ENCODE measurements at regions not wholly inside any gene's neighbourhood (a gene's known extent, or its start where the extent isn't known, plus 50 kb on each side); places are given as distances from the start of the nearest gene placed in this dataset.
"Not testable (repeated sequence)": the region's sequence is repeated elsewhere in the genome, so short reads cannot be mapped to it uniquely, and the experiment has no call there.

DNA sequence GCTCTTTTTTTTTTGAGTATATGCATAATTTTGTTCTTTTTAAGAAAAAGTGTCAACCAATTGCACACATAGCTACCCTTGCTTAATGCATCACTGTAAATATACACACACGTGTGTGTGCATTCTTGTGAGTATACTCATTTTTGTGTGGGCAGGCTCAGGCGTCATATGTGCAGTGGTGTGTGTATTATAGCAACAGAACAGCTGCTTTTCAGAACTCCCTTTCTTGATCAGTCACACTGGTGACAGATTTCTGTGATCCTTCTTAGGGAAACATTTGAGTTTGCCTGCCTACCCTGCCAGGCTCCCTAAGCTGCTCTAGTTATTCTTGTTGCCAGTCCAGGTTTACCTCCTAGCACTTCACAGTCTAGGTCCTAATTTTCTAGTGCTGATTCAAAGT lies 287.0 kb upstream of the SEMA6A start:
- H3K4me1 ChIP-seq (ENCODE audit: insufficient read depth, insufficient read length), result peaks cover 4% of the 10 kb centered on the region
- H3K4me3 ChIP-seq (ENCODE audit: insufficient read length, low read depth), result no peak overlapping the region

DNA sequence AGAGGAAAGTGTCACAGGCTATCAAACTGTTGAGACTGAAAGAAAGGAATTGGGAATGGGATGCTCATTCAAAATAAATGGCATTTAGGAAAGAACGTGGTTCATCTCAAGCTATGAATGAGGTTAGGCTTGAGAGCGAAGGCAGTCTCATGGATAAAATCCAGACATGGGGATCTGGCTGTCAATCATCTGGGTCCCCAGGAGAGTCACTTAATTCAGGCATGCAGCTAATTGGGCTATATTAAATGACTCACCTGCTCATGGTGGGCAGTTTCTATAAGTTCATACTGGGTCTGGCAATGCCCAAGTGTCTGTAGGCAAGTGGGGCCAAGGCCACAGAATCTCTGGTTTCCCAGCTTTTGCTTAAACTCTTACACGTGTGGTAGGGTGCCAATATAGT lies 286.5 kb upstream of the SEMA6A start:
- Histone ChIP-seq H3K9me3 (ENCODE audit: insufficient read depth, low read length) (no peaks in the 10 kb centered on the region), H3K4me3 (ENCODE audit: insufficient read length, low read depth) (no peak overlapping the region), H3K4me1 (ENCODE audit: insufficient read depth, insufficient read length) (peaks cover 3% of the 10 kb centered on the region), H3K27me3 (ENCODE audit: insufficient read depth, insufficient read length) (no peaks in the 10 kb centered on the region), H3K36me3 (ENCODE audit: insufficient read depth, insufficient read length, low read length) (no peaks in the 10 kb centered on the region), H3K9ac (ENCODE audit: insufficient read length, low read depth) (no peak overlapping the region)
- DNase-seq (ENCODE audit: low read depth, low spot score), result no peak
- TF ChIP-seq YY1 (IDR thresholded peaks at IDR 0.05; ENCODE audit: insufficient read depth, insufficient read length) (no peak), ZNF274 (IDR thresholded peaks at IDR 0.05; ENCODE audit: low read depth, low read length) (no peak), SUZ12 (IDR thresholded peaks at IDR 0.05; ENCODE audit: extremely low read depth, insufficient read depth, insufficient read length) (no peak)

More for the DNA sequence above, 287.0 kb upstream of the SEMA6A start:
- H3K9ac ChIP-seq (ENCODE audit: insufficient read length, low read depth), result no peak overlapping the region
- no peaks in the 10 kb centered on the region for H3K9me3 ChIP-seq (ENCODE audit: insufficient read depth, low read length)
- no peaks in the 10 kb centered on the region for H3K27me3 ChIP-seq (ENCODE audit: insufficient read depth, insufficient read length)
- DNase-seq (ENCODE audit: low read depth, low spot score), result no peak
- H3K36me3 ChIP-seq (ENCODE audit: insufficient read depth, insufficient read length, low read length), result no peaks in the 10 kb centered on the region
- TF ChIP-seq SUZ12 (IDR thresholded peaks at IDR 0.05; ENCODE audit: extremely low read depth, insufficient read depth, insufficient read length) (no peak), YY1 (IDR thresholded peaks at IDR 0.05; ENCODE audit: insufficient read depth, insufficient read length) (no peak), ZNF274 (IDR thresholded peaks at IDR 0.05; ENCODE audit: low read depth, low read length) (no peak)

DNA sequence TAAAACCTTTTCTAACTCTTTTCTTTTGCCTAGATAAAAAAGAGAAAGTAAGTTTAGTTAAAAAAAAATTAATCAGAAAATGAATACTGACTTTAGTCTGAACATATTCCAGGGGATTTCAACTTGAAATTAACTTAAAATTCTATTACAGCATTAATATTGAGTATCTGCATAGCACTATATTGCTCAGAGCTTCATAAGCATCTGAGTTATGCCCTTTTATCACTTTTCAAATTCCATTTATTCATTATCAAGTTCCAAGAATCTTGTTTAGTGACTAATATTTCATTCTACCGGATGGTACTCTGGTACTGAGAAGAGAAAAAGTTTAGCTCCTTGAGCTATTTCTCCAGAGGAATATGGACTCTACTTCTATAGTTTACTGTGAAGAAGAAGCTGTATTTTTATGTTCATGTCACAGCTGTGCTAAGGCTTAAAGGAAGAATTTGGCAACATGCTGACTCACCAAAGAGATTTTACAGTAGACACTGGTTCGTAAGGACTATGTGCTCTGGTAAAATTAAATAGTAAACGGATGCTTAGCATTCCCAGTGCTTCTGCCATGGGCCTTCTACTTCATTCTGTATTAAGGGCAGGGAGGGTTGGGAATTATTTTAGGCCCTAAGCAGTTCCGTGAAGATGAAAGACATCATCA lies 285.2 kb upstream of the SEMA6A start:
- Histone ChIP-seq H3K4me1 (ENCODE audit: insufficient read depth, insufficient read length) (no peaks in the 10 kb centered on the region), H3K27me3 (ENCODE audit: insufficient read depth, insufficient read length) (no peaks in the 10 kb centered on the region), H3K36me3 (ENCODE audit: insufficient read depth, insufficient read length, low read length) (no peaks in the 10 kb centered on the region), H3K9ac (ENCODE audit: insufficient read length, low read depth) (no peak overlapping the region), H3K9me3 (ENCODE audit: insufficient read depth, low read length) (no peaks in the 10 kb centered on the region), H3K4me3 (ENCODE audit: insufficient read length, low read depth) (no peak overlapping the region)
- no peak for TF ChIP-seq SUZ12 (IDR thresholded peaks at IDR 0.05; ENCODE audit: extremely low read depth, insufficient read depth, insufficient read length)
- no peak for TF ChIP-seq ZNF274 (IDR thresholded peaks at IDR 0.05; ENCODE audit: low read depth, low read length)
- no peak for TF ChIP-seq YY1 (IDR thresholded peaks at IDR 0.05; ENCODE audit: insufficient read depth, insufficient read length)
- no peak for DNase-seq (ENCODE audit: low read depth, low spot score)

DNA sequence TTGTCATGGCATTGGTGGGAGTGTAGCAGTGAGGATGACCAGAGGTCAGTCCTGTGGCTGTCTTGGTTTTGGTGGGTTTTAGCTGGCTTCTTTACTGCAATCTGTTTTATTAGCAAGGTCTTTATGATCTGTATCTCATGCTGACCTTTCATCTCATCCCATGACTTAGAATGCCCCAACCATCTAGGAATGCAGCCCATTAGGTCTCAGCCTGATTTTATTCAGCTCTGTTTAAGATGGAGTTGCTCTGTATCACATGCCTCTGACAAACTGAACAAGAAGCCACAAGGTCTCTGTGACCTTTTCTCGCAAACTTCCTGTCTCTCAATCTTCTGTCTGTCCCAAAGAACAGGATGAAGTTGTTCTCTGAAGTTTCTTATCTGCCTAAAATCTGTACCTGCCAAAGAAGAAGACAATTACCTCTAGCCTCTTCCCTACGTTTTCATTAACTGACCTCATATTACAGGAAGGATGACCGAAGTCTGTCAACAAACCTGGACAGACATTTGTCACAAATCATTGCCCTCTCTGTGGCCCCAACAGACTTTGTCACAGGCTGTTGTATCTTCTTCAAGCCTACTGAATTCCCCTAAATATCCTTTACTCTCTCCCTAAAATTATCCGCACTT lies 284.2 kb upstream of the SEMA6A start:
- Histone ChIP-seq H3K4me3 (ENCODE audit: insufficient read length, low read depth) (no peak overlapping the region), H3K36me3 (ENCODE audit: insufficient read depth, insufficient read length, low read length) (no peaks in the 10 kb centered on the region), H3K9ac (ENCODE audit: insufficient read length, low read depth) (no peak overlapping the region), H3K4me1 (ENCODE audit: insufficient read depth, insufficient read length) (no peaks in the 10 kb centered on the region), H3K27me3 (ENCODE audit: insufficient read depth, insufficient read length) (no peaks in the 10 kb centered on the region), H3K9me3 (ENCODE audit: insufficient read depth, low read length) (no peaks in the 10 kb centered on the region)
- TF ChIP-seq ZNF274 (IDR thresholded peaks at IDR 0.05; ENCODE audit: low read depth, low read length) (no peak), SUZ12 (IDR thresholded peaks at IDR 0.05; ENCODE audit: extremely low read depth, insufficient read depth, insufficient read length) (no peak), YY1 (IDR thresholded peaks at IDR 0.05; ENCODE audit: insufficient read depth, insufficient read length) (no peak)
- DNase-seq (ENCODE audit: low read depth, low spot score), result no peak

DNA sequence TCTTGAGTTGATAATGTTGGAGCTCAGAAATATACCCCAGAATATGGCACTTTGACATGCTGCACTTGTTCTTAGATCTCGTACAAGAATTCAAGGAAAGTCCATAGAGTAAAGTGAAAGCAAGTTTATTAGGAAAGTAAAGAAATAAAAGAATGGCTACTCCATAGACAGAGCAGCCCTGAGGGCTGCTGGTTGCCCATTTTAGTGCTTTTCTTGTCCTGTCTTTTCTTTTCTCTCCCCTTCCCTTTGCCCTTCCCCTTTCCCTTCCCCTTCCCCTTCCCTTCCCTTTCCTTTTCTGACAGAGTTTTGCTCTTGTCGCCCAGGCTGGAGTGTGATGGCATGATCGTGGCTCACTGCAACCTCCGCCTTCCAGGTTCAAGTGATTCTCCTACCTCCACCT lies 283.4 kb upstream of the SEMA6A start:
- not testable (repeated sequence) for DNase-seq (ENCODE audit: low read depth, low spot score); H3K27me3 ChIP-seq (ENCODE audit: insufficient read depth, insufficient read length); H3K9ac ChIP-seq (ENCODE audit: insufficient read length, low read depth); H3K36me3 ChIP-seq (ENCODE audit: insufficient read depth, insufficient read length, low read length); H3K9me3 ChIP-seq (ENCODE audit: insufficient read depth, low read length); H3K4me3 ChIP-seq (ENCODE audit: insufficient read length, low read depth); H3K4me1 ChIP-seq (ENCODE audit: insufficient read depth, insufficient read length)

GRCh38 chr5:116856271-116856670 lies 281.6 kb upstream of the SEMA6A start:
- H3K4me3 ChIP-seq (ENCODE audit: insufficient read length, low read depth), result no peak overlapping the region
- H3K9ac ChIP-seq (ENCODE audit: insufficient read length, low read depth), result no peak overlapping the region
- DNase-seq (ENCODE audit: low read depth, low spot score), result no peak
- no peak for TF ChIP-seq ZNF274 (IDR thresholded peaks at IDR 0.05; ENCODE audit: low read depth, low read length)
- TF ChIP-seq YY1 (IDR thresholded peaks at IDR 0.05; ENCODE audit: insufficient read depth, insufficient read length), result no peak
- no peak for TF ChIP-seq SUZ12 (IDR thresholded peaks at IDR 0.05; ENCODE audit: extremely low read depth, insufficient read depth, insufficient read length)
- H3K9me3 ChIP-seq (ENCODE audit: insufficient read depth, low read length), result no peaks in the 10 kb centered on the region
- no peaks in the 10 kb centered on the region for H3K4me1 ChIP-seq (ENCODE audit: insufficient read depth, insufficient read length)
- H3K36me3 ChIP-seq (ENCODE audit: insufficient read depth, insufficient read length, low read length), result no peaks in the 10 kb centered on the region
- H3K27me3 ChIP-seq (ENCODE audit: insufficient read depth, insufficient read length), result no peaks in the 10 kb centered on the region

DNA sequence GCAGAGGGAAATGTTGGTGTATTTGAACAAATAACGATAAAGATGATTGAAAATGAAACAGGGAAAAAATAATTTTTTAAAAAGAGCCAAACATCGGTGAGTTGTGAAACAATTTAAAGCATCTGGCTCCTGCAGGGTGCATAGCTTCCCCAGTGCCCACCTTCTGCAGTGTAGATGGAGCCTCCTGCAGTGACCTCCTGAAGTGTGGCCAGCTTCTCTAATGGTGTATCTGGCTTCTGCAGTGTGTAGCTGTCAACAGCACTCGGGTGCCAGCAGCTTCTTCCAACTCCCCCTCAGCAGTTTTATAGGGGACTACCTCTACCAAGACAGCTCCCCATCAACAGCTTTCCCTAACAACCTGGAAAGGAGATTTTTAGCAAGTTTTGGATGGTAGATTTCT lies 279.4 kb upstream of the SEMA6A start:
- no peak for DNase-seq (ENCODE audit: low read depth, low spot score)
- Histone ChIP-seq H3K27me3 (ENCODE audit: insufficient read depth, insufficient read length) (no peaks in the 10 kb centered on the region), H3K9me3 (ENCODE audit: insufficient read depth, low read length) (no peaks in the 10 kb centered on the region), H3K4me3 (ENCODE audit: insufficient read length, low read depth) (no peak overlapping the region), H3K4me1 (ENCODE audit: insufficient read depth, insufficient read length) (no peaks in the 10 kb centered on the region), H3K9ac (ENCODE audit: insufficient read length, low read depth) (no peak overlapping the region), H3K36me3 (ENCODE audit: insufficient read depth, insufficient read length, low read length) (no peaks in the 10 kb centered on the region)
- no peak for TF ChIP-seq ZNF274 (IDR thresholded peaks at IDR 0.05; ENCODE audit: low read depth, low read length)
- no peak for TF ChIP-seq YY1 (IDR thresholded peaks at IDR 0.05; ENCODE audit: insufficient read depth, insufficient read length)
- TF ChIP-seq SUZ12 (IDR thresholded peaks at IDR 0.05; ENCODE audit: extremely low read depth, insufficient read depth, insufficient read length), result no peak

Measured in NT2/D1 (cell line).